DOHH2 (cell line): ENCODE measurements at regions not wholly inside any gene's neighbourhood (a gene's known extent, or its start where the extent isn't known, plus 50 kb on each side); places are given as distances from the start of the nearest gene placed in this dataset.

Source experiments
- EZH2phosphoT487 ChIP-seq: fragments of 200-600 bp; sonication (generic); IDR thresholded peaks from 2 replicates; pipeline ENCODE4 v1.6.1; 2017; ENCODE audit warnings: borderline replicate concordance, mild to moderate bottlenecking, antibody characterized with exemption, low read length, moderate library complexity, mixed read lengths
- TF ChIP-seq, protein P1 (sequence below): fragments of 200-600 bp; sonication (generic); IDR thresholded peaks from one replicate; pipeline ENCODE4 v1.5.1; 2014; ENCODE audit warnings: antibody characterized with exemption, mild to moderate bottlenecking, low read depth, low read length; ENCODE audit not compliant: poor library complexity, severe bottlenecking

DNA sequence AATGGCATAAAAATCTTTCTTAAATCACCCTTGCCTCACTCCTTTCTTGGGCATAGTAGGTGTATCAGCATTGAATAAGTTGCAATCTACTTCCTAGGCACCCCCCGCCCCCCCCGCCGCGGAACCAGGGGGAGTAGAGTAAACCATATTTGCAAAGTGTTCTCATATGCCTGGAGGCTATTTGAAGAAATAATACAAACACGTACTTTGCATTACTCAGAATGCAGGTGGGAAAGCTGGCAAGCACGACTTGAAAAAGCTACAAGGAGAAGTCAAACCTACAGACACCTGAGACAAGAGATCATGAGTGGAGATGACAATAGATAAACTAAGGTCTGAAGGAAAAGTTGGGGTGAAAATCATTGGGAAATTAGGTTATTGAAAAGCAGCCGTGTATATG is 65.6 kb downstream of the POM121L12 start:
- TF ChIP-seq, protein P1, sequence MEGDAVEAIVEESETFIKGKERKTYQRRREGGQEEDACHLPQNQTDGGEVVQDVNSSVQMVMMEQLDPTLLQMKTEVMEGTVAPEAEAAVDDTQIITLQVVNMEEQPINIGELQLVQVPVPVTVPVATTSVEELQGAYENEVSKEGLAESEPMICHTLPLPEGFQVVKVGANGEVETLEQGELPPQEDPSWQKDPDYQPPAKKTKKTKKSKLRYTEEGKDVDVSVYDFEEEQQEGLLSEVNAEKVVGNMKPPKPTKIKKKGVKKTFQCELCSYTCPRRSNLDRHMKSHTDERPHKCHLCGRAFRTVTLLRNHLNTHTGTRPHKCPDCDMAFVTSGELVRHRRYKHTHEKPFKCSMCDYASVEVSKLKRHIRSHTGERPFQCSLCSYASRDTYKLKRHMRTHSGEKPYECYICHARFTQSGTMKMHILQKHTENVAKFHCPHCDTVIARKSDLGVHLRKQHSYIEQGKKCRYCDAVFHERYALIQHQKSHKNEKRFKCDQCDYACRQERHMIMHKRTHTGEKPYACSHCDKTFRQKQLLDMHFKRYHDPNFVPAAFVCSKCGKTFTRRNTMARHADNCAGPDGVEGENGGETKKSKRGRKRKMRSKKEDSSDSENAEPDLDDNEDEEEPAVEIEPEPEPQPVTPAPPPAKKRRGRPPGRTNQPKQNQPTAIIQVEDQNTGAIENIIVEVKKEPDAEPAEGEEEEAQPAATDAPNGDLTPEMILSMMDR, result no peak
- TF ChIP-seq EZH2phosphoT487, result no peak
